Parathyroid adenoma (tissue), 2 donors: ENCODE measurements at regions not wholly inside any gene's neighbourhood (a gene's known extent, or its start where the extent isn't known, plus 50 kb on each side); places are given as distances from the start of the nearest gene placed in this dataset.

Experiments
- H2AFZ ChIP-seq: fragments of 300-600 bp; sonication (generic); one replicate; pipeline ENCODE4 v1.7.0; 2017; ENCODE audit warnings: antibody characterized with exemption, mild to moderate bottlenecking
- H3K27ac ChIP-seq: fragments of 300-600 bp; sonication (generic); one replicate; pipeline ENCODE4 v1.7.0; 2017
- H3K27me3 ChIP-seq: fragments of 300-600 bp; sonication (generic); one replicate; pipeline ENCODE4 v1.7.0; 2017; ENCODE audit warnings: low read length; ENCODE audit not compliant: control insufficient read depth, insufficient read depth
- H3K36me3 ChIP-seq: fragments of 300-600 bp; sonication (generic); one replicate; pipeline ENCODE4 v1.7.0; 2017; ENCODE audit warnings: low read length; ENCODE audit not compliant: control insufficient read depth, insufficient read depth
- H3K4me1 ChIP-seq: fragments of 300-600 bp; sonication (generic); one replicate; pipeline ENCODE4 v1.7.0; 2017; ENCODE audit warnings: control low read depth
- H3K4me2 ChIP-seq: fragments of 300-600 bp; sonication (generic); one replicate; pipeline ENCODE4 v1.7.0; 2017; ENCODE audit warnings: low read length
- H3K4me3 ChIP-seq: fragments of 300-600 bp; sonication (generic); one replicate; pipeline ENCODE4 v1.7.0; 2017; ENCODE audit warnings: low read depth, low read length
- H3K79me2 ChIP-seq: fragments of 300-600 bp; sonication (generic); one replicate; pipeline ENCODE4 v1.7.0; 2017; ENCODE audit warnings: control low read depth
- H3K9ac ChIP-seq: fragments of 300-600 bp; sonication (generic); one replicate; pipeline ENCODE4 v1.7.0; 2017; ENCODE audit warnings: mild to moderate bottlenecking
- H3K9me3 ChIP-seq: fragments of 300-600 bp; sonication (generic); one replicate; pipeline ENCODE4 v1.7.0; 2017; ENCODE audit warnings: low read length; ENCODE audit not compliant: control insufficient read depth
- CTCF ChIP-seq: fragments of 300-600 bp; sonication (generic); IDR thresholded peaks from one replicate; pipeline ENCODE4 v1.7.0; 2017; ENCODE audit warnings: antibody characterized with exemption, mild to moderate bottlenecking
- donor health status: primary hyperparathyroidism.

GRCh38 chr13:110057052-110057451, 249.9 kb downstream of the COL4A1 start:
- Histone ChIP-seq H2AFZ (no peak overlapping the region), H3K4me2 (no peak overlapping the region), H3K4me1 (no peaks in the 10 kb centered on the region), H3K36me3 (no peaks in the 10 kb centered on the region), H3K9ac (no peak overlapping the region), H3K9me3 (no peaks in the 10 kb centered on the region), H3K4me3 (no peak overlapping the region), H3K79me2 (no peaks in the 10 kb centered on the region), H3K27ac (no peak overlapping the region), H3K27me3 (no peaks in the 10 kb centered on the region)
- TF ChIP-seq CTCF, result no peak

- Histone ChIP-seq H3K4me1 (no peaks in the 10 kb centered on the region), H3K36me3 (no peaks in the 10 kb centered on the region), H3K4me3 (no peak overlapping the region), H3K4me2 (no peak overlapping the region), H3K27ac (no peak overlapping the region), H3K9ac (no peak overlapping the region), H3K9me3 (no peaks in the 10 kb centered on the region), H3K79me2 (no peaks in the 10 kb centered on the region), H2AFZ (no peak overlapping the region), H3K27me3 (no peaks in the 10 kb centered on the region)
- TF ChIP-seq CTCF, result no peak
Measured at GRCh38 chr13:110056640-110057039, 250.3 kb downstream of the COL4A1 start.

- no peak overlapping the region for H3K4me2 ChIP-seq
- H3K36me3 ChIP-seq, result no peaks in the 10 kb centered on the region
- no peak overlapping the region for H3K9ac ChIP-seq
- H3K4me3 ChIP-seq, result no peak overlapping the region
- no peaks in the 10 kb centered on the region for H3K27me3 ChIP-seq
- no peaks in the 10 kb centered on the region for H3K4me1 ChIP-seq
- H2AFZ ChIP-seq, result no peak overlapping the region
- no peaks in the 10 kb centered on the region for H3K9me3 ChIP-seq
- H3K79me2 ChIP-seq, result no peaks in the 10 kb centered on the region
- no peak overlapping the region for H3K27ac ChIP-seq
- TF ChIP-seq CTCF, result no peak
Measured at GRCh38 chr13:110055089-110055488, 251.9 kb downstream of the COL4A1 start.

GRCh38 chr13:110054041-110054440, 252.9 kb downstream of the COL4A1 start:
- TF ChIP-seq CTCF, result no peak
- Histone ChIP-seq H3K9me3 (no peaks in the 10 kb centered on the region), H3K4me2 (no peak overlapping the region), H2AFZ (no peak overlapping the region), H3K4me1 (no peaks in the 10 kb centered on the region), H3K9ac (no peak overlapping the region), H3K79me2 (no peaks in the 10 kb centered on the region), H3K36me3 (no peaks in the 10 kb centered on the region), H3K27me3 (no peaks in the 10 kb centered on the region), H3K27ac (no peak overlapping the region), H3K4me3 (no peak overlapping the region)

- Histone ChIP-seq H3K36me3 (no peaks in the 10 kb centered on the region), H3K9me3 (no peaks in the 10 kb centered on the region), H3K4me1 (no peaks in the 10 kb centered on the region), H3K27me3 (no peaks in the 10 kb centered on the region), H3K4me3 (no peak overlapping the region), H3K79me2 (no peaks in the 10 kb centered on the region), H2AFZ (no peak overlapping the region), H3K4me2 (no peak overlapping the region), H3K27ac (no peak overlapping the region), H3K9ac (no peak overlapping the region)
- TF ChIP-seq CTCF, result no peak
Measured at GRCh38 chr13:110047496-110047895, 259.5 kb downstream of the COL4A1 start.
